ENCODE measurements at regions not wholly inside any gene's neighbourhood (a gene's known extent, or its start where the extent isn't known, plus 50 kb on each side); places are given as distances from the start of the nearest gene placed in this dataset.

DNA sequence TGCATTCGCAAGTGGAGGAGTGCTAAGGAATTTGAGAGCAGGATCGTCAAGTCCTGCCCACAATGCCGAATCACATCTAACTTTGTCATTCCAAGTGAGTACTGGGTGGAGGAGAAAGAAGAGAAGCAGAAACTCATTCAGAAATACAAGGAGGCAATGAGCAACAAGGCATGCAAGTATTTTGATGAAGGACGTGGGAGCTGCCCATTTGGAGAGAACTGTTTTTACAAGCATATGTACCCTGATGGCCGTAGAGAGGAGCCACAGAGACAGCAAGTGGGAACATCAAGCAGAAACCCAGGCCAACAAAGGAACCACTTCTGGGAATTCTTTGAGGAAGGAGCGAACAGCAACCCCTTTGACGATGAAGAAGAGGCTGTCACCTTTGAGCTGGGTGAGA lies 100.2 kb upstream of the MED14 start:
- Mint-ChIP-seq H3K36me3 (ENCODE audit: insufficient read depth in 1 of 3, low read depth in 3 of 3) (peaks cover 23 to 49% (median 38%) of the 10 kb centered on the region in 3 experiments), H3K27ac (peak overlapping the region in 1 of 3 experiments; percentile 44; a peak in 1 of 7 replicates), H3K4me3 (no peak overlapping the region), H3K9me3 (peaks cover 70 to 78% of the 10 kb centered on the region in 2 experiments), H3K4me1 (peaks cover 6 to 14% of the 10 kb centered on the region in 2 experiments; a peak in 2 of 4 replicates), H3K27me3 (ENCODE audit: low read depth) (peaks cover 4% of the 10 kb centered on the region)
- no peak overlapping the region for H3K4ac ChIP-seq (ENCODE audit: low read depth, low read length)
- H3K79me2 ChIP-seq (ENCODE audit: insufficient read depth, low read length), result no peaks in the 10 kb centered on the region
- H3K23ac ChIP-seq (ENCODE audit: insufficient read length, low read depth, low read length), result no peak overlapping the region
- no peak overlapping the region for H2BK12ac ChIP-seq (ENCODE audit: insufficient read length, low read depth, low read length)
- no peak overlapping the region for H2BK15ac ChIP-seq (ENCODE audit: low read depth, low read length)
- no peaks in the 10 kb centered on the region for H4K20me1 ChIP-seq (ENCODE audit: control insufficient read depth, insufficient read depth, insufficient read length)
- no peak overlapping the region for H3K14ac ChIP-seq (ENCODE audit: insufficient read depth, low read length)
- no peak overlapping the region for H4K91ac ChIP-seq (ENCODE audit: insufficient read length, low read depth, low read length)
- H3K56ac ChIP-seq (ENCODE audit: insufficient read length, low read depth, low read length), result no peak overlapping the region
- no peak overlapping the region for H3K18ac ChIP-seq (ENCODE audit: insufficient read length, low read depth, low read length)
- TF ChIP-seq, protein P1, sequence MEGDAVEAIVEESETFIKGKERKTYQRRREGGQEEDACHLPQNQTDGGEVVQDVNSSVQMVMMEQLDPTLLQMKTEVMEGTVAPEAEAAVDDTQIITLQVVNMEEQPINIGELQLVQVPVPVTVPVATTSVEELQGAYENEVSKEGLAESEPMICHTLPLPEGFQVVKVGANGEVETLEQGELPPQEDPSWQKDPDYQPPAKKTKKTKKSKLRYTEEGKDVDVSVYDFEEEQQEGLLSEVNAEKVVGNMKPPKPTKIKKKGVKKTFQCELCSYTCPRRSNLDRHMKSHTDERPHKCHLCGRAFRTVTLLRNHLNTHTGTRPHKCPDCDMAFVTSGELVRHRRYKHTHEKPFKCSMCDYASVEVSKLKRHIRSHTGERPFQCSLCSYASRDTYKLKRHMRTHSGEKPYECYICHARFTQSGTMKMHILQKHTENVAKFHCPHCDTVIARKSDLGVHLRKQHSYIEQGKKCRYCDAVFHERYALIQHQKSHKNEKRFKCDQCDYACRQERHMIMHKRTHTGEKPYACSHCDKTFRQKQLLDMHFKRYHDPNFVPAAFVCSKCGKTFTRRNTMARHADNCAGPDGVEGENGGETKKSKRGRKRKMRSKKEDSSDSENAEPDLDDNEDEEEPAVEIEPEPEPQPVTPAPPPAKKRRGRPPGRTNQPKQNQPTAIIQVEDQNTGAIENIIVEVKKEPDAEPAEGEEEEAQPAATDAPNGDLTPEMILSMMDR (conservative IDR thresholded peaks at IDR 0.05), result no peak
- no peak overlapping the region for H3T11ph ChIP-seq (ENCODE audit: low read length)
- no peak overlapping the region for H4K5ac ChIP-seq (ENCODE audit: insufficient read length, low read depth, low read length)
- no peak overlapping the region for H2AK5ac ChIP-seq (ENCODE audit: insufficient read length, low read length)
- H3K23me2 ChIP-seq (ENCODE audit: insufficient read length, low read depth, low read length, poor library complexity, severe bottlenecking), result no peaks in the 10 kb centered on the region
- H2BK5ac ChIP-seq (ENCODE audit: insufficient read length, low read length), result no peak overlapping the region
- no peak overlapping the region for H2BK120ac ChIP-seq (ENCODE audit: low read depth, low read length, poor library complexity, severe bottlenecking)
- no peak for DNase-seq
- H3K4me2 ChIP-seq (ENCODE audit: insufficient read depth, insufficient read length, low read length), result no peak overlapping the region
- no peak overlapping the region for H3K27ac ChIP-seq (ENCODE audit: insufficient read length, low read depth, low read length)
- no peak overlapping the region for H2AFZ ChIP-seq (ENCODE audit: low read length)
- H3K79me1 ChIP-seq (ENCODE audit: insufficient read depth, low read depth, low read length, poor library complexity, severe bottlenecking), result no peaks in the 10 kb centered on the region
- no CpG with 5 or more reads among the region's 7 CpGs for WGBS (ENCODE audit: extremely low coverage, insufficient read length, low lambda C conversion rate)
- no peak overlapping the region for H2BK20ac ChIP-seq (ENCODE audit: low read depth, low read length, poor library complexity, severe bottlenecking)
- peaks cover 7% of the 10 kb centered on the region for H3K9me3 ChIP-seq (ENCODE audit: control insufficient read depth, low read depth, low read length)
- no peaks in the 10 kb centered on the region for H3K4me1 ChIP-seq (ENCODE audit: insufficient read depth, low read length)
- no peaks in the 10 kb centered on the region for H3K27me3 ChIP-seq (ENCODE audit: insufficient read depth, low read length)
- no peak overlapping the region for H3K9ac ChIP-seq (ENCODE audit: extremely low read depth, insufficient read length, low read length)
- H4K8ac ChIP-seq (replicated peaks; ENCODE audit: insufficient read length, low read depth, low read length), result no peak overlapping the region
